SK-N-SH (cell line): ENCODE measurements at regions not wholly inside any gene's neighbourhood (a gene's known extent, or its start where the extent isn't known, plus 50 kb on each side); places are given as distances from the start of the nearest gene placed in this dataset.

Source experiments
- CTCF ChIA-PET: fragments of 300-600, 350-600 bp; formaldehyde crosslinking; extraction: SDS; loops from one replicate; lab custom pipeline; 2021; lab: Yijun Ruan, JAX
- POLR2A ChIA-PET: fragments of 350-600 bp; sonication (Branson Sonifier 250); formaldehyde crosslinking; extraction: SDS; loops from one replicate; lab custom pipeline; 2020; ENCODE audit warnings: antibody characterized with exemption, inconsistent platforms; lab: Yijun Ruan, JAX
- DNase-seq: peaks from one replicate; pipeline ENCODE4 v3.0.0; 2012
- H2AFZ ChIP-seq: fragments of 200-600 bp; sonication (generic); 2 replicates; pipeline ENCODE4 v1.8.1; 2016; ENCODE audit warnings: antibody characterized with exemption, mild to moderate bottlenecking, low read depth
- H3F3A ChIP-seq: fragments of 200-600 bp; sonication (generic); replicated peaks from 2 replicates; pipeline ENCODE3; 2016; ENCODE audit warnings: antibody characterized with exemption, mild to moderate bottlenecking; ENCODE audit not compliant: insufficient read depth
- H3K27ac ChIP-seq, 2 experiments: fragments of 200-500 bp in 1 of 2; fragments of 200-600 bp in 1 of 2; sonication (Bioruptor generic) in 1 of 2; sonication (generic), shearing (Covaris generic) in 1 of 2; 2 replicates each; pipeline versions ENCODE4 v1.5.1 to v1.6.1; 2014 to 2016; ENCODE audit warnings: low read depth in 2 of 2, inconsistent platforms in 1 of 2, low read length in 1 of 2, mild to moderate bottlenecking in 1 of 2, mixed read lengths in 1 of 2
- H3K27me3 ChIP-seq: fragments of 200-600 bp; sonication (generic), shearing (Covaris generic); 2 replicates; pipeline ENCODE4 v1.6.1; 2016; ENCODE audit warnings: mixed run types; ENCODE audit not compliant: insufficient read depth
- H3K36me3 ChIP-seq, 2 experiments: fragments of 200-500 bp in 1 of 2; fragments of 200-600 bp in 1 of 2; sonication (Bioruptor generic) in 1 of 2; sonication (generic) in 1 of 2; replicated peaks in 1 of 2; 2 replicates each; pipeline versions ENCODE3 to v1.5.1; 2014 to 2016; ENCODE audit warnings: low read length in 1 of 2, mild to moderate bottlenecking in 1 of 2; ENCODE audit not compliant: insufficient read depth in 2 of 2, control insufficient read depth in 1 of 2
- H3K4me1 ChIP-seq, 2 experiments: fragments of 200-500 bp in 1 of 2; fragments of 200-600 bp in 1 of 2; sonication (Bioruptor generic) in 1 of 2; sonication (generic), shearing (Covaris generic) in 1 of 2; 2 replicates each; pipeline versions ENCODE4 v1.5.1 to v1.6.1; 2014 to 2016; ENCODE audit warnings: low read depth in 1 of 2, low read length in 1 of 2, mixed run types in 1 of 2; ENCODE audit not compliant: insufficient read depth in 2 of 2, control insufficient read depth in 1 of 2
- H3K4me2 ChIP-seq: fragments of 200-600 bp; sonication (generic), shearing (Covaris generic); 2 replicates; pipeline ENCODE4 v1.6.1; 2017; ENCODE audit warnings: mixed run types
- H3K4me3 ChIP-seq, 2 experiments: fragments of 200-500 bp in 1 of 2; fragments of 200-600 bp in 1 of 2; sonication (Bioruptor generic) in 1 of 2; sonication (generic), shearing (Covaris generic) in 1 of 2; 2 replicates each; pipeline versions ENCODE4 v1.5.1 to v1.8.1; 2014 to 2016; ENCODE audit warnings: low read depth in 2 of 2, inconsistent platforms in 1 of 2, low read length in 1 of 2, mild to moderate bottlenecking in 1 of 2, mixed read lengths in 1 of 2, moderate library complexity in 1 of 2
- H3K79me2 ChIP-seq: fragments of 200-600 bp; sonication (generic); 2 replicates; pipeline ENCODE4 v1.8.1; 2017; ENCODE audit warnings: mild to moderate bottlenecking; ENCODE audit not compliant: insufficient read depth
- H3K9ac ChIP-seq: fragments of 200-600 bp; sonication (generic); 2 replicates; pipeline ENCODE4 v1.6.1; 2017; ENCODE audit warnings: mixed run types
- H3K9me2 ChIP-seq: fragments of 200-600 bp; sonication (generic); 2 replicates; pipeline ENCODE4 v1.6.1; 2017; ENCODE audit warnings: mixed run types
- H3K9me3 ChIP-seq: fragments of 200-600 bp; sonication (generic); 2 replicates; pipeline ENCODE4 v1.6.1; 2017; ENCODE audit warnings: mixed run types, mild to moderate bottlenecking, moderate library complexity
- H4K20me1 ChIP-seq: fragments of 200-600 bp; sonication (generic); 2 replicates; pipeline ENCODE4 v1.6.1; 2017; ENCODE audit warnings: mild to moderate bottlenecking, mixed run types; ENCODE audit not compliant: insufficient read depth
- CHD2 ChIP-seq: fragments of 150-350 bp; IDR thresholded peaks from 2 replicates; pipeline ENCODE4 v1.6.1; 2018; ENCODE audit warnings: low read length; ENCODE audit not compliant: partially characterized antibody
- CTCF ChIP-seq: fragments of 200-600 bp; sonication (generic); IDR thresholded peaks from 2 replicates; pipeline ENCODE4 v1.6.1; 2017; ENCODE audit warnings: antibody characterized with exemption, mild to moderate bottlenecking, moderate library complexity
- EP300 ChIP-seq, 2 experiments: IDR thresholded peaks; 2 replicates each; pipeline versions ENCODE4 v1.4.0 to v1.6.1; 2012; ENCODE audit warnings: borderline replicate concordance in 1 of 2, low read depth in 1 of 2, low read length in 1 of 2
- FOSL2 ChIP-seq: IDR thresholded peaks from 2 replicates; pipeline ENCODE4 v1.4.0; 2012; ENCODE audit warnings: low read depth, mild to moderate bottlenecking, moderate library complexity, borderline replicate concordance
- FOXJ3 ChIP-seq: sonication (generic); formaldehyde crosslinking; IDR thresholded peaks from 2 replicates; pipeline ENCODE4 v1.5.1; 2020; ENCODE audit warnings: mild to moderate bottlenecking, missing genetic modification reagents
- FOXM1 ChIP-seq: IDR thresholded peaks from 2 replicates; pipeline ENCODE4 v1.4.0; 2012; ENCODE audit warnings: low read depth, mild to moderate bottlenecking
- GABPA ChIP-seq: IDR thresholded peaks from 2 replicates; pipeline ENCODE4 v1.4.0; 2012; ENCODE audit warnings: low read depth, mild to moderate bottlenecking
- GATA2 ChIP-seq: sonication (generic); formaldehyde crosslinking; IDR thresholded peaks from 2 replicates; pipeline ENCODE4 v1.5.0; 2020; ENCODE audit warnings: mild to moderate bottlenecking, missing genetic modification reagents
- JUND ChIP-seq: IDR thresholded peaks from 2 replicates; pipeline ENCODE4 v1.4.0; 2012
- MEF2A ChIP-seq: IDR thresholded peaks from 2 replicates; pipeline ENCODE4 v1.4.0; 2012; ENCODE audit warnings: low read depth, borderline replicate concordance
- MXI1 ChIP-seq: IDR thresholded peaks from 2 replicates; pipeline ENCODE4 v1.6.1; 2012; ENCODE audit warnings: mild to moderate bottlenecking, low read depth, low read length, improper control_type of control experiment
- NRF1 ChIP-seq: IDR thresholded peaks from 2 replicates; pipeline ENCODE4 v1.6.1; 2012; ENCODE audit warnings: low read depth, mild to moderate bottlenecking, low read length
- PBX3 ChIP-seq: IDR thresholded peaks from 2 replicates; pipeline ENCODE4; 2012
- RAD21 ChIP-seq: IDR thresholded peaks from 2 replicates; pipeline ENCODE4 v1.6.1; 2012; ENCODE audit warnings: mild to moderate bottlenecking, low read length
- RCOR1 ChIP-seq: fragments of 150-350 bp; IDR thresholded peaks from 2 replicates; pipeline ENCODE4 v1.6.1; 2017; ENCODE audit warnings: antibody characterized with exemption, low read length
- RFX5 ChIP-seq: IDR thresholded peaks from 2 replicates; pipeline ENCODE4 v1.6.1; 2012; ENCODE audit warnings: mild to moderate bottlenecking, improper control_type of control experiment, low read length
- RXRA ChIP-seq: IDR thresholded peaks from 2 replicates; pipeline ENCODE4 v1.4.0; 2012; ENCODE audit warnings: low read depth, mild to moderate bottlenecking, borderline replicate concordance
- SIN3A ChIP-seq: IDR thresholded peaks from 2 replicates; pipeline ENCODE4 v1.6.1; 2012; ENCODE audit warnings: low read depth, mild to moderate bottlenecking, low read length, moderate library complexity, borderline replicate concordance
- SMC3 ChIP-seq: IDR thresholded peaks from 2 replicates; pipeline ENCODE4 v1.6.1; 2012; ENCODE audit warnings: low read depth, low read length, improper control_type of control experiment
- TAF1 ChIP-seq: IDR thresholded peaks from 2 replicates; pipeline ENCODE4 v1.6.1; 2012; ENCODE audit warnings: low read depth, mild to moderate bottlenecking, low read length, moderate library complexity, borderline replicate concordance
- TCF12 ChIP-seq: IDR thresholded peaks from 2 replicates; pipeline ENCODE4 v1.4.0; 2012
- TEAD4 ChIP-seq: IDR thresholded peaks from 2 replicates; pipeline ENCODE4 v1.4.0; 2012; ENCODE audit warnings: mild to moderate bottlenecking, borderline replicate concordance; ENCODE audit not compliant: insufficient read depth
- WGBS: methylation state at CpG from one replicate; pipeline ENCODE4 v1.1.6; 2017; ENCODE audit warnings: low lambda C conversion rate; 5-methylcytosine and 5-hydroxymethylcytosine counted together
- TF ChIP-seq, protein P1 (sequence below): IDR thresholded peaks from 2 replicates; pipeline ENCODE4 v1.4.0; 2012; ENCODE audit warnings: low read depth, borderline replicate concordance
- TF ChIP-seq, protein P2 (sequence below): IDR thresholded peaks from 2 replicates; pipeline ENCODE4 v1.4.0; 2012; ENCODE audit warnings: low read depth
- TF ChIP-seq, protein P3 (sequence below): IDR thresholded peaks from 2 replicates; pipeline ENCODE4 v1.4.0; 2012; ENCODE audit warnings: low read depth, borderline replicate concordance

GRCh38 chr4:38452009-38452408, 212.0 kb upstream of the KLF3 start:
- CTCF ChIA-PET = no interaction called here
- H3K27ac ChIP-seq = no peak overlapping the region
- no peak overlapping the region for H3K4me3 ChIP-seq
- 0 out of 2 replicates have a peak, but pooled peaks cover 6% of the 10 kb centered on the region for H3K27me3 ChIP-seq
- no peaks in the 10 kb centered on the region for H3K9me2 ChIP-seq
- no peak overlapping the region for H3K4me2 ChIP-seq
- no peak for TF ChIP-seq FOSL2
- no peak for TF ChIP-seq MEF2A
- no peak for TF ChIP-seq TEAD4
- TF ChIP-seq FOXM1 = no peak
- TF ChIP-seq RFX5 = no peak
- no peak for TF ChIP-seq RAD21
- TF ChIP-seq SMC3 = no peak
- TF ChIP-seq GATA2 = no peak
- TF ChIP-seq TAF1 = no peak
- TF ChIP-seq SIN3A = no peak
- no peak for TF ChIP-seq CHD2
- TF ChIP-seq, protein P1, sequence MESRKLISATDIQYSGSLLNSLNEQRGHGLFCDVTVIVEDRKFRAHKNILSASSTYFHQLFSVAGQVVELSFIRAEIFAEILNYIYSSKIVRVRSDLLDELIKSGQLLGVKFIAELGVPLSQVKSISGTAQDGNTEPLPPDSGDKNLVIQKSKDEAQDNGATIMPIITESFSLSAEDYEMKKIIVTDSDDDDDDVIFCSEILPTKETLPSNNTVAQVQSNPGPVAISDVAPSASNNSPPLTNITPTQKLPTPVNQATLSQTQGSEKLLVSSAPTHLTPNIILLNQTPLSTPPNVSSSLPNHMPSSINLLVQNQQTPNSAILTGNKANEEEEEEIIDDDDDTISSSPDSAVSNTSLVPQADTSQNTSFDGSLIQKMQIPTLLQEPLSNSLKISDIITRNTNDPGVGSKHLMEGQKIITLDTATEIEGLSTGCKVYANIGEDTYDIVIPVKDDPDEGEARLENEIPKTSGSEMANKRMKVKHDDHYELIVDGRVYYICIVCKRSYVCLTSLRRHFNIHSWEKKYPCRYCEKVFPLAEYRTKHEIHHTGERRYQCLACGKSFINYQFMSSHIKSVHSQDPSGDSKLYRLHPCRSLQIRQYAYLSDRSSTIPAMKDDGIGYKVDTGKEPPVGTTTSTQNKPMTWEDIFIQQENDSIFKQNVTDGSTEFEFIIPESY = no peak
- no peak overlapping the region for H3K9ac ChIP-seq
- no peaks in the 10 kb centered on the region for H3K79me2 ChIP-seq
- H3K36me3 ChIP-seq = no peaks in the 10 kb centered on the region
- DNase-seq = no peak
- POLR2A ChIA-PET = no interaction called here
- no peaks in the 10 kb centered on the region for H3F3A ChIP-seq
- H3K9me3 ChIP-seq = no peaks in the 10 kb centered on the region
- H4K20me1 ChIP-seq = no peaks in the 10 kb centered on the region
- H2AFZ ChIP-seq = no peak overlapping the region
- no peaks in the 10 kb centered on the region for H3K4me1 ChIP-seq

DNA sequence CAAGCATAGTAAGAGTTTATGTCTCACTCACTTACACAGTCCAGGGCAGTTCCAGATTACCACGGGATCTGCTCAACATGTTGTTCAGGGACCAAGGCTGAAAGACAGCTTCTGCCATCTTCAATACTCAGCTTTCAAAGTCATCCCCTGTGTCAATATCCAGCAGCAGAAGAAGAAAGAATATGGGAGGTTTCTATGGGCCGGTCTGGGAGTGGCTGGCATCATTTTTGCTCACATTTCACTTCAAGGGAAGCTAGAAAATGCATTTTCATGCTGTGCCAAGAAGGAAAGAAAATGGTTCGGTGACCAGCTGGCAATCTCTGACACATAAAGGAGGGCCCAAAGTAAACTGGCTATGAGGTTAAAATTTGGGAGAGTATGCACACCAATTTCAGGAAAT, 211.5 kb upstream of the KLF3 start:
- Histone ChIP-seq H3K4me1 (no peaks in the 10 kb centered on the region), H3K36me3 (no peaks in the 10 kb centered on the region)
- DNase-seq = no peak
- TF ChIP-seq FOXJ3 (CRISPR knock-in tag) (no peak), NRF1 (no peak), SMC3 (no peak), CTCF (no peak), RCOR1 (no peak), RAD21 (no peak), PBX3 (no peak), MEF2A (no peak), RXRA (no peak), EP300 (IDR thresholded peaks at IDR 0.05; ENCODE audit: borderline replicate concordance in 1 of 2, low read depth in 1 of 2, low read length in 1 of 2) (no peak), JUND (no peak), GABPA (no peak), FOXM1 (no peak), MXI1 (no peak), TEAD4 (no peak), CHD2 (no peak), TCF12 (no peak), RFX5 (no peak)
- TF ChIP-seq, protein P2, sequence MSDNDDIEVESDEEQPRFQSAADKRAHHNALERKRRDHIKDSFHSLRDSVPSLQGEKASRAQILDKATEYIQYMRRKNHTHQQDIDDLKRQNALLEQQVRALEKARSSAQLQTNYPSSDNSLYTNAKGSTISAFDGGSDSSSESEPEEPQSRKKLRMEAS = no peak
- TF ChIP-seq, protein P3, sequence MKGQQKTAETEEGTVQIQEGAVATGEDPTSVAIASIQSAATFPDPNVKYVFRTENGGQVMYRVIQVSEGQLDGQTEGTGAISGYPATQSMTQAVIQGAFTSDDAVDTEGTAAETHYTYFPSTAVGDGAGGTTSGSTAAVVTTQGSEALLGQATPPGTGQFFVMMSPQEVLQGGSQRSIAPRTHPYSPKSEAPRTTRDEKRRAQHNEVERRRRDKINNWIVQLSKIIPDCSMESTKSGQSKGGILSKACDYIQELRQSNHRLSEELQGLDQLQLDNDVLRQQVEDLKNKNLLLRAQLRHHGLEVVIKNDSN = no peak
- TF ChIP-seq, all 33 proteins: peak for 0
- Histone ChIP-seq H3F3A (no peaks in the 10 kb centered on the region), H3K27ac (no peak overlapping the region), H3K79me2 (no peaks in the 10 kb centered on the region), H3K4me3 (no peak overlapping the region), H3K9me2 (no peaks in the 10 kb centered on the region), H4K20me1 (no peaks in the 10 kb centered on the region), H3K9me3 (no peaks in the 10 kb centered on the region), H3K4me2 (no peak overlapping the region), H3K27me3 (0 out of 2 replicates have a peak, but pooled peaks cover 6% of the 10 kb centered on the region), H3K9ac (no peak overlapping the region), H2AFZ (no peak overlapping the region)
- POLR2A ChIA-PET = no interaction called here
- CTCF ChIA-PET = no interaction called here
- 16% methylated on average over 3 of the region's 3 CpGs for WGBS
